ENCODE measurements at regions not wholly inside any gene's neighbourhood (a gene's known extent, or its start where the extent isn't known, plus 50 kb on each side); places are given as distances from the start of the nearest gene placed in this dataset.

- Mint-ChIP-seq H3K36me3 (ENCODE audit: insufficient read depth, unreplicated experiment) (peaks cover 6% of the 10 kb centered on the region), H3K27ac (ENCODE audit: low read depth, unreplicated experiment) (no peak overlapping the region), H3K4me3 (ENCODE audit: unreplicated experiment) (no peak overlapping the region), H3K9me3 (ENCODE audit: unreplicated experiment) (no peaks in the 10 kb centered on the region), H3K27me3 (ENCODE audit: insufficient read depth, unreplicated experiment) (peaks cover 100% of the 10 kb centered on the region), H3K4me1 (ENCODE audit: insufficient read depth, unreplicated experiment) (no peaks in the 10 kb centered on the region)
- no TSS peak for BruUV-seq (replicated peaks)
- POLR2A ChIA-PET = no interaction called here
- no peak for TF ChIP-seq CTCF (IDR thresholded peaks at IDR 0.05; ENCODE audit: unreplicated experiment)
- CTCF ChIA-PET = interaction anchor here (0.6 to 2.1 kb wide), 2 partner anchors 10 to 643 kb away, joined by 3 to 6 read pairs; no protein-coding TSS in a partner anchor
- DNase-seq (ENCODE audit: unreplicated experiment) = no peak
- intact Hi-C loops (cut with micrococcal nuclease) = no loop called here
These were observed 64.8 kb downstream of the DACT1 start for GRCh38 chr14:58702441-58703160.

GRCh38 chr14:58703161-58703506 lies 65.4 kb downstream of the DACT1 start:
- no TSS peak for BruUV-seq (replicated peaks)
- Mint-ChIP-seq H3K27ac (ENCODE audit: low read depth, unreplicated experiment) (no peak overlapping the region), H3K9me3 (ENCODE audit: unreplicated experiment) (no peaks in the 10 kb centered on the region), H3K4me3 (ENCODE audit: unreplicated experiment) (no peak overlapping the region), H3K27me3 (ENCODE audit: insufficient read depth, unreplicated experiment) (peaks cover 100% of the 10 kb centered on the region), H3K4me1 (ENCODE audit: insufficient read depth, unreplicated experiment) (no peaks in the 10 kb centered on the region), H3K36me3 (ENCODE audit: insufficient read depth, unreplicated experiment) (peaks cover 6% of the 10 kb centered on the region)
- CTCF ChIA-PET = interaction anchor here (0.7 to 2.1 kb wide), 2 partner anchors 11 to 1628 kb away, joined by 4 to 6 read pairs; no protein-coding TSS in a partner anchor
- intact Hi-C loops (cut with micrococcal nuclease) = no loop called here
- DNase-seq (ENCODE audit: unreplicated experiment) = no peak
- POLR2A ChIA-PET = no interaction called here
- no peak for TF ChIP-seq CTCF (IDR thresholded peaks at IDR 0.05; ENCODE audit: unreplicated experiment)

- ChIA-PET POLR2A (no interaction called here), CTCF (no interaction called here)
- no peak for TF ChIP-seq CTCF (IDR thresholded peaks at IDR 0.05; ENCODE audit: unreplicated experiment)
- no peak overlapping the region for H3K27ac Mint-ChIP-seq (ENCODE audit: low read depth, unreplicated experiment)
- no TSS peak for BruUV-seq (replicated peaks)
- no peak for DNase-seq (ENCODE audit: unreplicated experiment)
- no peaks in the 10 kb centered on the region for H3K9me3 Mint-ChIP-seq (ENCODE audit: unreplicated experiment)
- H3K36me3 Mint-ChIP-seq (ENCODE audit: insufficient read depth, unreplicated experiment) = peaks cover 6% of the 10 kb centered on the region
- intact Hi-C loops (cut with micrococcal nuclease) = no loop called here
- no peak overlapping the region for H3K4me3 Mint-ChIP-seq (ENCODE audit: unreplicated experiment)
- H3K4me1 Mint-ChIP-seq (ENCODE audit: insufficient read depth, unreplicated experiment) = no peaks in the 10 kb centered on the region
- H3K27me3 Mint-ChIP-seq (ENCODE audit: insufficient read depth, unreplicated experiment) = peaks cover 100% of the 10 kb centered on the region
These were observed 67.3 kb downstream of the DACT1 start for GRCh38 chr14:58705066-58705465.

GRCh38 chr14:58707949-58708348 lies 70.2 kb downstream of the DACT1 start:
- ChIA-PET POLR2A (interaction anchor here (0.6 kb wide), 1 partner anchor 94 kb away, joined by 3 read pairs; no protein-coding TSS in a partner anchor), CTCF (no interaction called here)
- intact Hi-C loops (cut with micrococcal nuclease) = no loop called here
- no peak for DNase-seq (ENCODE audit: unreplicated experiment)
- H3K4me1 Mint-ChIP-seq (ENCODE audit: insufficient read depth, unreplicated experiment) = no peaks in the 10 kb centered on the region
- no peaks in the 10 kb centered on the region for H3K9me3 Mint-ChIP-seq (ENCODE audit: unreplicated experiment)
- no peak overlapping the region for H3K27ac Mint-ChIP-seq (ENCODE audit: low read depth, unreplicated experiment)
- no peak for TF ChIP-seq CTCF (IDR thresholded peaks at IDR 0.05; ENCODE audit: unreplicated experiment)
- peaks cover 90% of the 10 kb centered on the region for H3K27me3 Mint-ChIP-seq (ENCODE audit: insufficient read depth, unreplicated experiment)
- BruUV-seq (replicated peaks) = no TSS peak
- H3K36me3 Mint-ChIP-seq (ENCODE audit: insufficient read depth, unreplicated experiment) = no peaks in the 10 kb centered on the region
- no peak overlapping the region for H3K4me3 Mint-ChIP-seq (ENCODE audit: unreplicated experiment)

Measured in MCF 10A (cell line).